Dedifferentiated amniotic fluid mesenchymal stem cell (primary cell): ENCODE measurements at regions not wholly inside any gene's neighbourhood (a gene's known extent, or its start where the extent isn't known, plus 50 kb on each side); places are given as distances from the start of the nearest gene placed in this dataset.
"Not testable (repeated sequence)": the region's sequence is repeated elsewhere in the genome, so short reads cannot be mapped to it uniquely, and the experiment has no call there.

Experiments used
- DNase-seq: peaks from one replicate; pipeline ENCODE4 v3.0.0-alpha.2; 2016; ENCODE audit errors: extremely low spot score

- DNase-seq: no peak
These were observed 273.2 kb upstream of the RGPD4 start for GRCh38 chr2:107553539-107553938.

DNA sequence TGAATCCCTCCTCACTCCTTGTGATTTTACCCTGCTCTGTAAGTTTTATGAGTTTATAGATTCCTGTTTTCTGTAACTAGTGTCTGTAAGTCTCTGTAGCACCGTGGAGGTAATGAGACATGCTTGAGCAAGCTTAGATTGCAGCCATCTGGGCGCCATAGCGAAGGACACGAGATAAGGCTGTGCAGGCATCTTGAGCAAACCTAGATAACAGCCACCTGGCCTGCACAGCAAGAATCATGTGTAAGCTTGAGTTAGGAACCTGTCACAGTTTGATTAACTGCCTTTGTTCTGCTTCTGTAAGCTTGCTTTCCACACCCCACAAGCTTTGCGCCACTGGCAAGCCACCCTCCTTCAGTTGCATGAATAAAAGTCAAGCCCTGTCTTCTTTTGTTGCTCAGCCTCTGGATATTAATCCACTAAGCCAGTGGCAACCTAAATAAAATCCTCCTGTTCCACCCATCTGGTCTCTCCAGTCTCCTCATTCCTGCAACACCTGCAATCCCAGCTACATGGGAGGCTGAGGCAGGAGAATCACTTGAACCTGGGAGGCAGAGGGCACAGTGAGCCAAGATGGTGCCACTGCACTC lies 270.6 kb upstream of the RGPD4 start:
- no peak for DNase-seq

DNA sequence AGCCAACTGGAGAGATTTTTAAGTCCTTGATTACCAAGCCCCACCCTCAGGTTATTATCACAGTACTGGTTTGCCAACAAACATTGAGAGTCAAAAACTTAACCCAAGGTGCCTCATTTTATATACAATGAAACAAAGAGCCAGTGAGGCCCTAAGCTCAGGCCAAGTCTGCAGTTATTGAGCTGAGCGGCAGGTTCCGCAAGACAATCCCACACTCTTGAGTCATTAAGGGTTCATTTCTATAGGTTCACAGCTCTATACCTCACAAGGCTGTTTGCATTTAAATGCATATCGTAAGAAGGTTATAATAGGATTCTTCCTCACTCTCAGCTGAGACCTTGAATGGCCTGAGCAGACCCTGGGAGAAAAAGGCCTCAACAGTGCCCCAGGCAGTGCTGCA lies 268.4 kb upstream of the RGPD4 start:
- DNase-seq: no peak

DNA sequence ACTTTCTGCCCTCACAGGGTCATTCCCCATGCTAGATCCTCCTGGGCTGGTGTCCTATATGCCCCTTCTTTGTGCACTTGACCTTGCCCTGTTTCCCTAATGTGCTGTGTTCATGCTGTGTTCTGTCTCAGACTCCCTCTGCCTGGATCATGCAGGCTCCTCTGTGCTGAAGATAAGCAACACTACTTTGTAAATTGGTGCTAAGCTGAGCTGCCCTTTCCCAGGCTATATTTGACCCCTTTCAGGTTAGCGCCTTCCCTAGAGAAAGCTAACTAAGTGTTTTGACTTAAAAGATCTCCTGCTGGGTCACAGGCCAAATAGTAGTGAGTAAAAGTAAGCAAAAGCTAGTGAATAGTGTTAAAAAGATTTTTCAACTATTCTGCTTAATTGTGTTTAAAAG lies 257.2 kb upstream of the RGPD4 start:
- DNase-seq: no peak

DNA sequence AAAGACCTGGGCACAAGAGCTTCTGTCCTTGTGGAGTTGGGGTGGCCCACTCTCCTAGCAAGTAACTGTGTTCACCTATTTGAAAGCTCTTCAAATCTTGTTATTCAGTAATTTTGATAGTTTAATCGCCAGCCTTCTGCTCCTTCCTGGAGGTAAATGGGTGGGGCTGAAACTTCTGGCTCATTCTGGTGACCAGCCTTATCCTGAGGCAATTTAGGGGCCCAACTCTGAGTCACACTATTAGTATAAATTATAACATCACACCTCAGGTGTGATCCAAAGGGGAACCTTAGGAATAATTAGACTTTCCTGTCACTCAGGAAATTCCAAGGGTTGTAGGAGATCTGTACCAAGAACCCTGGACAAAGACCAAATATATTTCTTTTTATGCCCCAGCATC lies 255.8 kb upstream of the RGPD4 start:
- DNase-seq: no peak

- not testable (repeated sequence) for DNase-seq
These were observed 253.8 kb upstream of the RGPD4 start for GRCh38 chr2:107572890-107573289.

DNA sequence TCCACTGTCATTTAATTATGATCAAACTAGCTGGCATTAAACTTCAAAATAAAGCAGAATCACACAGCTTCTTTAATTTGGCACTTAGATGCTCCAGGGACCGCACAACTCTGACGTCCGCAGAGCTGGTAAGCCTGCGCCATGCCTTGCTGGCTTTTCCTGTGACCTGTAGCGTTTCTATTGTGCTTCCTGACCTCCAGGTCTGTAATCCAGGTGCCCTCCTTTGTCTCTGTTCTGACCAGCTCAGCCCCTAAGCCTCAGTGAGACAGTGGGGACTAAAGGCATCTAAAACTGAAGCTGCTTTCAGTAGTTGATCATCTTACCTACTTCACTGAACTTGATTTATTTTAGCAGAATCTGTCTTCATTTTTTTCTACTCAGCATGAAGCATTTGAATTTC lies 249.7 kb upstream of the RGPD4 start:
- no peak for DNase-seq

- DNase-seq: no peak
These were observed 244.2 kb upstream of the RGPD4 start for GRCh38 chr2:107582487-107582886.

GRCh38 chr2:107584577-107584976 lies 242.1 kb upstream of the RGPD4 start:
- DNase-seq: no peak

- DNase-seq: no peak
These were observed 240.8 kb upstream of the RGPD4 start for GRCh38 chr2:107585851-107586250.

- DNase-seq: no peak
These were observed 238.5 kb upstream of the RGPD4 start for GRCh38 chr2:107588181-107588580.

- no peak for DNase-seq
These were observed 237.6 kb upstream of the RGPD4 start for GRCh38 chr2:107589079-107589491.

GRCh38 chr2:107591561-107592279 lies 235.0 kb upstream of the RGPD4 start:
- DNase-seq: peak; percentile 30

DNA sequence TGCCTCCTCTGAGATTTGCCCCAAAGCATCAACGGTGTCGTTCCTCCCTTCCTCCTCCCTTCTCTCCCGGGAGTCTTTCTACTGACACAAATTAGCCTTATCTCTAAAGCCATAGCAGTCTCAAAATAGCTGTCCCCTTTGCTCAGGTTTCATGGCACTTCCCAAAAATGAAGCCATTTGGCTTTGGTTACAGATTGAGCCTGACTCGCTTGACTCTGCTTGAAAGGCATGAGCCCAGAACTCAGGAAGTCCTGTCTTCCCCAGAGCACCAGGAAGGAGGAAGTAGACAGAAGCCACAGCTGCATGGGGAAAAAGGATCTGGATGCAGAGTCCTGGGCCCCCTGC lies 234.4 kb upstream of the RGPD4 start:
- DNase-seq: no peak

- no peak for DNase-seq
These were observed 231.4 kb upstream of the RGPD4 start for GRCh38 chr2:107595285-107595684.

- DNase-seq: peak; percentile 66
These were observed 230.9 kb upstream of the RGPD4 start for GRCh38 chr2:107595749-107596148.

- DNase-seq: no peak
These were observed 229.2 kb upstream of the RGPD4 start for GRCh38 chr2:107597507-107597906.

DNA sequence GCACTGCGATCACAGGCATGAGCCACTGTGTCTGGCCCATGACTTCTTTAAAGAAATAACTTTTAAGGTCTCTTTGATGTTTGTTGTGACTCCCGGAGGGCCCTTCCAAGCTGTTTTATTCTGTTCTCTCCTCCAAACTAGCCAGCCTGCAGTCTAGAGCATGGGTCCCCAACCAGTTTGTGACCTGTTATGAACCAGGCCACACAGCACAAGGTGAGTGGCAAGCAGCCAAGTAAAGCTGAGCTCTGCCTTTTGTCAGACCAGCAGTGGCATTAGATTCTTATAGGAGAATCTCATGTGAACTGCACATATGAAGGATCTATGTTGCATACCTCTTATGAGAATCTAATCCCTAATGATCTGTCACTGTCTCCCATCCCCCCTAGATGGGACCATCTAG lies 223.9 kb upstream of the RGPD4 start:
- no peak for DNase-seq

- DNase-seq: no peak
These were observed 219.6 kb upstream of the RGPD4 start for GRCh38 chr2:107607054-107607453.

- DNase-seq: no peak
These were observed 219.2 kb upstream of the RGPD4 start for GRCh38 chr2:107607473-107607872.

GRCh38 chr2:107615039-107615438 lies 211.7 kb upstream of the RGPD4 start:
- DNase-seq: no peak

- no peak for DNase-seq
These were observed 207.9 kb upstream of the RGPD4 start for GRCh38 chr2:107618769-107619168.

GRCh38 chr2:107621186-107622165 lies 205.2 kb upstream of the RGPD4 start:
- DNase-seq: no peak
